SK-N-SH (cell line): ENCODE measurements at regions not wholly inside any gene's neighbourhood (a gene's known extent, or its start where the extent isn't known, plus 50 kb on each side); places are given as distances from the start of the nearest gene placed in this dataset.

Experiments
- CTCF ChIP-seq: fragments of 200-600 bp; sonication (generic); IDR thresholded peaks from 2 replicates; pipeline ENCODE4 v1.6.1; 2017; ENCODE audit warnings: antibody characterized with exemption, mild to moderate bottlenecking, moderate library complexity
- EP300 ChIP-seq, 2 experiments: IDR thresholded peaks; 2 replicates each; pipeline versions ENCODE4 v1.4.0 to v1.6.1; 2012; ENCODE audit warnings: borderline replicate concordance in 1 of 2, low read depth in 1 of 2, low read length in 1 of 2
- FOXM1 ChIP-seq: IDR thresholded peaks from 2 replicates; pipeline ENCODE4 v1.4.0; 2012; ENCODE audit warnings: low read depth, mild to moderate bottlenecking
- MAX ChIP-seq: IDR thresholded peaks from 2 replicates; pipeline ENCODE4 v1.4.0; 2012; ENCODE audit warnings: low read depth
- MEF2A ChIP-seq: IDR thresholded peaks from 2 replicates; pipeline ENCODE4 v1.4.0; 2012; ENCODE audit warnings: low read depth, borderline replicate concordance
- MXI1 ChIP-seq: IDR thresholded peaks from 2 replicates; pipeline ENCODE4 v1.6.1; 2012; ENCODE audit warnings: mild to moderate bottlenecking, low read depth, low read length, improper control_type of control experiment
- POLR2AphosphoS5 ChIP-seq: IDR thresholded peaks from 2 replicates; pipeline ENCODE4 v1.6.1; 2012; ENCODE audit warnings: low read depth, low read length
- RCOR1 ChIP-seq: fragments of 150-350 bp; IDR thresholded peaks from 2 replicates; pipeline ENCODE4 v1.6.1; 2017; ENCODE audit warnings: antibody characterized with exemption, low read length
- RFX5 ChIP-seq: IDR thresholded peaks from 2 replicates; pipeline ENCODE4 v1.6.1; 2012; ENCODE audit warnings: mild to moderate bottlenecking, improper control_type of control experiment, low read length
- SIN3A ChIP-seq: IDR thresholded peaks from 2 replicates; pipeline ENCODE4 v1.6.1; 2012; ENCODE audit warnings: low read depth, mild to moderate bottlenecking, low read length, moderate library complexity, borderline replicate concordance
- SMC3 ChIP-seq: IDR thresholded peaks from 2 replicates; pipeline ENCODE4 v1.6.1; 2012; ENCODE audit warnings: low read depth, low read length, improper control_type of control experiment
- TEAD4 ChIP-seq: IDR thresholded peaks from 2 replicates; pipeline ENCODE4 v1.4.0; 2012; ENCODE audit warnings: mild to moderate bottlenecking, borderline replicate concordance; ENCODE audit not compliant: insufficient read depth
- USF2 ChIP-seq: fragments of 150-350 bp; IDR thresholded peaks from 2 replicates; pipeline ENCODE4 v1.6.1; 2017; ENCODE audit warnings: antibody characterized with exemption, low read length, low read depth, borderline replicate concordance

GRCh38 chr14:38958589-38958988 lies 144.4 kb downstream of the SEC23A start:
- TF ChIP-seq POLR2AphosphoS5 (no peak), CTCF (no peak), MXI1 (no peak), USF2 (no peak), SIN3A (no peak), RFX5 (no peak), FOXM1 (no peak), SMC3 (no peak), TEAD4 (no peak), EP300 (IDR thresholded peaks at IDR 0.05; ENCODE audit: borderline replicate concordance in 1 of 2, low read depth in 1 of 2, low read length in 1 of 2) (no peak), MEF2A (no peak), MAX (no peak), RCOR1 (no peak)
